ENCODE measurements at regions not wholly inside any gene's neighbourhood (a gene's known extent, or its start where the extent isn't known, plus 50 kb on each side); places are given as distances from the start of the nearest gene placed in this dataset.

DNA sequence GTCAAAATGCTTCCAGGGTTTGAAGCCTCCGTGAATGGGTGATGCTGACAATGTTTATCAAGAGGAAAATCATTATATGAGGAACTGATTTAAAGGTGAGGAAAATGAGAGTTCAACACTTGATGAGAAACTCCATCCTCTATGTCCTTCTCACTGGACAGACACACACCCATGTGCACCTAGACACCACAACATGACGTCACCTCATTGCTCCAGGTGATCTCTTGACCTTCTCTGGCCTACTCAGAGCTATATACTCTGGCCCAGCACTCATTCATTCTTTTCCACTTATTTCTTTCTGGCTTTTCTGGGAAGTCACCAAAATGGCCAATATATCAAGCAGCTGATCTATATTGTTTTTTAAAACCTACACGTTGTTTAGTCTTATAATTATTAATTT is 778.7 kb upstream of the PCDH20 start:
- no peak for TF ChIP-seq POLR2A (IDR thresholded peaks at IDR 0.05; ENCODE audit: low read depth)
- no peak for TF ChIP-seq POLR2AphosphoS5 (IDR thresholded peaks at IDR 0.05)
- TF ChIP-seq, protein P1, sequence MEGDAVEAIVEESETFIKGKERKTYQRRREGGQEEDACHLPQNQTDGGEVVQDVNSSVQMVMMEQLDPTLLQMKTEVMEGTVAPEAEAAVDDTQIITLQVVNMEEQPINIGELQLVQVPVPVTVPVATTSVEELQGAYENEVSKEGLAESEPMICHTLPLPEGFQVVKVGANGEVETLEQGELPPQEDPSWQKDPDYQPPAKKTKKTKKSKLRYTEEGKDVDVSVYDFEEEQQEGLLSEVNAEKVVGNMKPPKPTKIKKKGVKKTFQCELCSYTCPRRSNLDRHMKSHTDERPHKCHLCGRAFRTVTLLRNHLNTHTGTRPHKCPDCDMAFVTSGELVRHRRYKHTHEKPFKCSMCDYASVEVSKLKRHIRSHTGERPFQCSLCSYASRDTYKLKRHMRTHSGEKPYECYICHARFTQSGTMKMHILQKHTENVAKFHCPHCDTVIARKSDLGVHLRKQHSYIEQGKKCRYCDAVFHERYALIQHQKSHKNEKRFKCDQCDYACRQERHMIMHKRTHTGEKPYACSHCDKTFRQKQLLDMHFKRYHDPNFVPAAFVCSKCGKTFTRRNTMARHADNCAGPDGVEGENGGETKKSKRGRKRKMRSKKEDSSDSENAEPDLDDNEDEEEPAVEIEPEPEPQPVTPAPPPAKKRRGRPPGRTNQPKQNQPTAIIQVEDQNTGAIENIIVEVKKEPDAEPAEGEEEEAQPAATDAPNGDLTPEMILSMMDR (IDR thresholded peaks at IDR 0.05), result no peak

Measured in esophagus muscularis mucosa (tissue), 3 donors.